Inflammatory macrophage (primary cell): ENCODE measurements at regions not wholly inside any gene's neighbourhood (a gene's known extent, or its start where the extent isn't known, plus 50 kb on each side); places are given as distances from the start of the nearest gene placed in this dataset.
A peak's percentile ranks its signal among the peaks of the same experiment; 100 is the strongest.
"Not testable (repeated sequence)": the region's sequence is repeated elsewhere in the genome, so short reads cannot be mapped to it uniquely, and the experiment has no call there.

Source experiments
- DNase-seq, 2 donors: peaks; one replicate each; pipeline ENCODE4 v3.0.0-alpha.2; 2020 to 2022

GRCh38 chr6:167470836-167471547 lies 146.1 kb downstream of the TTLL2 start:
- no peak for DNase-seq

DNA sequence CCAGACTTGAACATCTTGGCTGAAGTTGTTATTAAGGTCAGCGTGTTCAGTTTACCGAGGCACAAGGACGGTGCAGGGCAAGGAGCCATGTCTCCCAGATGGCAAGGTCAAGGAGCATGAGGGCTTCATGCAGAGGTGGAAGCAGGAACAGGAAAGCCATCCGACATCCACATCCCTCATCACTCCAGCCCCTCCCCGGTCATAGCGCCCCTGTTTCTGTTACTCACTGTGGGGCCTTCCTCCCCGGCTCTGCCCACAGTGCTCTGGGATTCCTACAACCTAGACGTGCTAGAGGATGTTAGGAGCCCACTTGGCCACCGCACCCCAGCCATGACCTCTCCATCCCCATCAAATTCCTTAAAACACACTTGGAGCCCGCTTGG lies 146.7 kb downstream of the TTLL2 start:
- no peak for DNase-seq

DNA sequence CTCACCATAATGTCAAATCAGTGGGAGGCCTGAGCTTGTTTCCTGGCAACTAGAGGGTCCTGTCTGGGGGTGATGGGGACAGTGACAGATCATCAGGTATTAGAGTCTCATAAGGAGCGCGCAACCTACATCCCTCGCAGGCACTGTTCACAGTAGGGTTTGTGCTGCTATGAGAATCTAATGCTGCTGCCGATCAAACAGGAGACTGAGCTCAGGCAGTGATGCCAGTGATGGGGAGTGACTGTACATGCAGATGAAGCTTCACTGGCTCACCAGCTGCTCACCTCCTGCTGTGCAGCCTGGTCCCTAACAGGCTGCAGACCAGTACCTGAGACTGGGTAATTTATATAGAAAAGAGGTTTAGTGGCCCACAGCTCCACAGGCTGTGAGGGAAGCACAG lies 147.3 kb downstream of the TTLL2 start:
- DNase-seq: no peak

DNA sequence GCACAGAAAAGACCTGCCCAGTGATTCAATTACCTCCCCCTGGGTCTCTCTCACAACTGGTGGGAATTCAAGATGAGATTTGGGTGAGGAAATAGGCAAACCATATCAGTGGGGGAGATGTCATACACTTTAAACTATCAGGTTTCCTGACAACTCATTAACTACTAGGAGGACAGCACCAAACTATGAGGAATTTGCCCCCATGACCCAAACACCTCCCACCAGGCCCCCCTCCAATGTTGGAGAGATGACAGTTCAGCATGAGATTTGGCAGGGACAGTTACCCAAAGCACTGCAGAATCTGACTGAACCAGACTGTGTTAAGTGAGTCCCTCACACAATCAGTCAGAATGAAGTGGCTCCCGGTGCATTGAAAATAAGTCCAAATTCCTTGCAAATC lies 148.0 kb downstream of the TTLL2 start:
- DNase-seq: no peak

GRCh38 chr6:167474171-167474570 lies 149.3 kb downstream of the TTLL2 start:
- DNase-seq: no peak

GRCh38 chr6:167474725-167475124 lies 149.8 kb downstream of the TTLL2 start:
- DNase-seq: no peak

DNA sequence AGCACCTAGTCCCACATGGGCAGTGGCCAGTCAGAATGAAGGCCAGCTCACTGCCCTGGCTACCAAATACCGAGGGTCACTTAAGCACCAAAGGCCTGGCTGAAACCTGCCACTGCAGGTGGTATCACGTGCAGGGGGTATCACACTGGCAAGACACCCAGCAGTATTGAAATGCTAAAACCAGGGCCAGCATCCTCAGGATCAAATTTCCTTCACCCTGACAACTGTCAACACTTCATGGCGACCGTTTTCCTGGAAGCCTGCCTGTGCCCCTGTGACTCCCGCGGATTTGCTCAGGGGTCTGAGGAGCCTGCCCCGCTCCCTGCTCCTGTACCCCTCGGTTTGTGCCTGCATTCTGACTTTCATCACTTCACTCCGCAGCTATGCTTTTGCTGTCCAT lies 151.1 kb downstream of the TTLL2 start:
- no peak for DNase-seq

- no peak for DNase-seq
Observed at GRCh38 chr6:167476844-167477595, 152.1 kb downstream of the TTLL2 start.

DNA sequence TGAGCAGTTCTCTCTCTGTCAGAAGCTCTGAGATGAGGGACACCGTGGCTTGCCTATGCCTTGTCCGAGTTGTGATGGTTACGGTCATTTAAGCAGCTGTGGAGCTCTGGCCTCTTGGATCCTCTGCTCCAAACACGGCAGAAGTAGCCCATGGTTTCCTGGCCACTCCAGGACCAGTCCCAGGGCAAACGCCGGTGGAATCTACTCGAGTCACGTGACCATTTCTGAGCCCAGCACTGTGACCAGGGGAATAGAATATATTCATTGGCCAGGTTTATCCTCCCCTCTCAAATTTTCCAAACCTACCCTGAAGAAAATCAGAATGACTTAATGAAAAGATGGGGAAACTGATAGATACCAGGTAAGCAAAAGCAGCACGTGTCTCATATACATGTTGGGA lies 152.8 kb downstream of the TTLL2 start:
- no peak for DNase-seq

GRCh38 chr6:167479301-167479700 lies 154.4 kb downstream of the TTLL2 start:
- no peak for DNase-seq

GRCh38 chr6:167479901-167480648 lies 155.2 kb downstream of the TTLL2 start:
- DNase-seq: peak; percentile 38 to 65

DNA sequence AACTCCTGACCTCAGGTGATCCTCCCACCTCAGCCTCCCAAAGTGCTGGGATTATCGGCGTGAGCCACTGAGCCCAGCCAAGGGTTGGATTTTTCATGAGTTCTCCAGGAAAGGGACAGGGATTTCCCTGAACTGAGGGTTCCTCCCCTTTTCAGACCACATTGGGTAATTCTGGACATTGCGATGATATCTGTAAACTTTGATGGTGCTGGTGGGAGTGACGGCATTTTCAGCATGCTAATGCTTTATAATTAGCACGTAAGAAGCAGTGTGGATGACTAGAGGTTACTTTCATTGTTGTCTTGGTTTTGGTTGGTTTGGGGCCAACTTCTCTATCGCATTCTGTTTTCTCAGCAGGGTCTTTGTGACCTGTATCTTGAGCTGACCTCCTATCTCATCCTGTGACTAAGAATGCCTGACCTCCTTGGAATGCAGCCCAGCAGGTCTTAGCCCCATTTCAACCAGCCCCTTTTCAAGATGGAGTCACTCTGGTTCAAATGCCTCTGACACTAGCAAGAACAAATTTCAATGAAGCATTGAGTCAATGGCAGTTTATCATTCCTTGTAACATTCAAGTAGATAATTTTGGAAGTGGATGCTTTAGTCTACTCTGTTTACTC lies 156.5 kb downstream of the TTLL2 start:
- DNase-seq: no peak

DNA sequence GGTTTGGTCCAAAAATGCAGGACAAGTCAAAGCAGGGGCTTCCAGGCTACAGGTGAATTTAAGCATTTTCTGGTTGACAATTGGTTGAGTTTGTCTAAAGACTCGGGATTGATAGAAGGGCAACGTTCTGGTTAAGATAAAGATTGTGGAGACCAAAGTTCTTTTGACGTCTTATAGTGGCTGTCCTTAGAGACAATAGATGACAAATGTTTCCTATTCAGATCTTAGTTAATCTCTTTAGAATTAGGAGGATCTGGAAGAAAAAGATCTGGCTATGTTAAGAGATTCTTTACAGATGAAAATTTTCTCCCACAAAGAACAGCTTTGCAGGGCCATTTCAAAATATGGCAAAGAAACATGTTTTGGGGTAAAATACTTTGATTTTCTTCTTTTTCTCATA lies 157.9 kb downstream of the TTLL2 start:
- DNase-seq: not testable (repeated sequence)

GRCh38 chr6:167485186-167485978 lies 160.5 kb downstream of the TTLL2 start:
- peak; percentile 21 to 43 for DNase-seq

DNA sequence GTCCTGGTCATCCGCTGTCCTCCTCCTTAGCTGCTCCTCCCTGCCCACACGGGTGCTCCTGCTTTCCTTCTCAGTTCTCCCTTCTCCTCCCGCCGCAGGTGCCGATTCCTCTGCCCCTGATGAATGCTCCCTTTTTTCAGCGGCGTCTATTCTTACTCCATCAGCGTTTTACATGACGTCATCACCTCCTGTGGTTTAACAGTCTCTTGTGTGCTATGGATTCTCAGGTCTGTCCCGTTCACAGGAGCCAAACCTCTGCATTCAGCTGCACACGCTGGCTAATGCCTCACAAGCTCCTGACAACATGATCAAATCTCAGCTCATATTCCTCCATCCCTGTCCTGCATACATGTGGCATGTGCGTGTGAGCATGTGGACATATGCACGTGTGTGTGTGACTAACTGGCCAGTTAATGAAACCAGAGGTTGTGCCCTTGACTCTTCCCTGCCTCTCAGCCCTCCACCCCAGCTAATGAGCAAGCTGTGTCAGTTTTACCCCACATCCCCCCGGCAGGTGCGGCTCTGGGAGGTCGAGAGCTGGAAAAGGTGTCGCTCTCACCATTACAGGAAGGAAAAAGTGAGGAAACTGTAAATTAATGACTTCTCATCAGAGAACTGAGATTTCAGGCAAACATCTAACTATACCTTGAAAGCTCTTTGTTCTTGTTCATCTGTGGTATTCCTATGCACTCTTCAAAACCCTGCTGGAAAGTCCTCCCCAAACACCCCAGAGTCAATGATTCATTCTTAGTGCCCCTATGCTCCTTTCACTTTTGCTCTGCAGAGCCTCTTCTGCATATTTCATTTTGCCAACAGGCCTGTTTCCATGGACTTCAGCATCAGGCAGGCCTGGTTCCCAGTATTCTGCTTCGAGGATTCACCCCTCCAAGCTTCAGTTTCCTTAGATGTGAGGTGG lies 163.1 kb downstream of the TTLL2 start:
- DNase-seq: no peak

- no peak for DNase-seq
Observed at GRCh38 chr6:167491438-167492099, 166.7 kb downstream of the TTLL2 start.

DNA sequence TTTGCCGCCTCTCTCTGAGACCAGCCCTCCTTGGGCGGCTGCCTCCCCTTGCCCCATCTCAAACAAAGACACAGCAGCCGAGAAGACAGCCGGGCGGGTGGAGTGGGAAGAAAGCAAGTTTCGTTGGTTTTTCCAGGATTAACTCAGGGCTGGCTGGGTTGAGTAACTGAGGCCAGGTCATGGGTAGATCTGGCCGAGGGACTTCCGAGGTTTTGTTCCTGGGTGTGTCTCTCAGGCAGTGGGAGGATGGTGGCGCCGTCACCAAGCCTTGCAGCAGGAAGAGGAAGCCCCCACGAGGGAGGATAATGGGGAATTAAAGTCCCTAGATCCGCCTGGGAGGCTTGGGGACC lies 167.2 kb downstream of the TTLL2 start:
- DNase-seq: peak; percentile 58 to 62

GRCh38 chr6:167493310-167493709 lies 168.4 kb downstream of the TTLL2 start:
- no peak for DNase-seq

GRCh38 chr6:167493976-167494697 lies 169.3 kb downstream of the TTLL2 start:
- DNase-seq: no peak
